Activated B cell treated with CpG ODN at 0.5 μM for 24 hours (primary cell): ENCODE measurements at regions not wholly inside any gene's neighbourhood (a gene's known extent, or its start where the extent isn't known, plus 50 kb on each side); places are given as distances from the start of the nearest gene placed in this dataset.

Source experiments
- ATAC-seq: fragments of 200-7000 bp; cut with Tn5 transposase; one replicate; pipeline ENCODE4 v1.10.0; 2021; ENCODE audit warnings: low read depth, mild to moderate bottlenecking, moderate library complexity
- CTCF ChIA-PET: fragments of 350-600 bp; sonication (Branson Sonifier 250); formaldehyde crosslinking; loops from one replicate; lab custom pipeline; 2021; ENCODE audit warnings: antibody characterized with exemption; lab: Charles Lee
- POLR2A ChIA-PET: fragments of 350-600 bp; sonication (Branson Sonifier 250); formaldehyde crosslinking; loops from one replicate; lab custom pipeline; 2021; ENCODE audit warnings: antibody characterized with exemption; lab: Charles Lee
- DNase-seq: peaks from one replicate; pipeline ENCODE4 v3.0.0; 2022
- H3K27ac Mint-ChIP-seq: one replicate; pipeline ENCODE4 v1.8.0; 2020; ENCODE audit warnings: mixed read lengths
- H3K27me3 Mint-ChIP-seq: one replicate; pipeline ENCODE4 v1.8.0; 2021; ENCODE audit warnings: mixed read lengths
- H3K36me3 Mint-ChIP-seq: one replicate; pipeline ENCODE4 v1.8.0; 2021; ENCODE audit warnings: low read depth, mixed read lengths
- H3K4me1 Mint-ChIP-seq: one replicate; pipeline ENCODE4 v1.8.0; 2021; ENCODE audit warnings: mixed read lengths
- H3K4me3 Mint-ChIP-seq: one replicate; pipeline ENCODE4 v1.8.0; 2020; ENCODE audit warnings: mild to moderate bottlenecking, mixed read lengths
- H3K9me3 Mint-ChIP-seq: one replicate; pipeline ENCODE4 v1.8.0; 2020; ENCODE audit warnings: mixed read lengths
- CTCF ChIP-seq: fragments of 200-600 bp; IDR thresholded peaks from one replicate; pipeline ENCODE4 v1.8.0; 2022; ENCODE audit warnings: antibody characterized with exemption, mild to moderate bottlenecking
- intact Hi-C: fragments of 100-400 bp; cut with micrococcal nuclease; formaldehyde crosslinking; loops from one replicate; pipeline ENCODE4 v1.15.1; 2024

- no peaks in the 10 kb centered on the region for H3K27me3 Mint-ChIP-seq
- ChIA-PET POLR2A (no interaction called here), CTCF (no interaction called here)
- DNase-seq (no peak), ATAC-seq (no peak)
- intact Hi-C loops: no loop called here
- H3K9me3 Mint-ChIP-seq: no peaks in the 10 kb centered on the region
- no peak overlapping the region for H3K4me3 Mint-ChIP-seq
- no peak for TF ChIP-seq CTCF
- H3K27ac Mint-ChIP-seq: no peak overlapping the region
- H3K4me1 Mint-ChIP-seq: no peaks in the 10 kb centered on the region
- H3K36me3 Mint-ChIP-seq: no peaks in the 10 kb centered on the region
These were observed 219.4 kb upstream of the CYRIA start for GRCh38 chr2:16885027-16885426.

DNA sequence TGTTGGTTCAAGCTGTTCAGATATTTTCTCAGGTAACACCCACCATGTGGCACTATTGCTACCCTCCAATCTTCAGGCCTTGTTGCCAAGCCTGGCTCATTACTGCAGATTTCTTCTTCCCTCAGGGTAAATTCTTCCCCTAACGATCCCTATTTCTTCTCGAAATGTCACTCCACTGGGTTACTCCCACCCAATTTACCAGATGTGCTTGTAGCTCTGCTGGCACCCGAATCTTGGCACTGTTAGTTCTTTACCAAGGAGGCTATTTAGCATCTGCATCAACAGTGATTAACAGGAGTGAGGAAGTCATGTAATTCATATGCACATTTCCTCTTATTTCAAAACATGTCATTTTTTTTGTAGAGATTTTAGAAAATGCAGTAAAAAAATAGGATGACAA, 217.1 kb upstream of the CYRIA start:
- Mint-ChIP-seq H3K4me1 (no peaks in the 10 kb centered on the region), H3K4me3 (no peak overlapping the region), H3K9me3 (no peaks in the 10 kb centered on the region), H3K27ac (no peak overlapping the region), H3K27me3 (no peaks in the 10 kb centered on the region), H3K36me3 (no peaks in the 10 kb centered on the region)
- ATAC-seq (no peak), DNase-seq (no peak)
- TF ChIP-seq CTCF: no peak
- intact Hi-C loops: loop anchor here (5.0 kb wide), 1 partner anchor 425 kb away; no protein-coding TSS in a partner anchor
- ChIA-PET POLR2A (no interaction called here), CTCF (no interaction called here)

DNA sequence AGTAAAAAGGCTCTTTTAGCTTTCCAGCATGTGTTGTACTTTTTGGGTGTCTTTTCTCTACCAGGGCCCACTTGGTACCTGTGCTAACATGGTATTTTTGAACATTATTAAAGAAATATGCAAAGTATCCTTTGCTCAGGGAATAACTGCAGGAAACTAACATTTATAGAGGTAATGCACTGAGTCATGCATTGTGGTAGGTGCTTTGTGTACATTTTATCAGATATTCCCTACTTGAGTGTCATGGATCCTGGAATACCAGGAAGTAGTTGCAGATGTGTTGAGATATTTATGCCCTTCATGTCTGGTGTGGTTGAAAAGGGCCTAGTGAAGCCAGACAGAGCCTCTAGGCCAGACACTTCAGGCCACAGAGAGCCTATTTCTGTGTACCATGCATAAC, 215.5 kb upstream of the CYRIA start:
- ATAC-seq: no peak
- CTCF ChIA-PET: no interaction called here
- Mint-ChIP-seq H3K36me3 (no peaks in the 10 kb centered on the region), H3K4me1 (no peaks in the 10 kb centered on the region), H3K27ac (no peak overlapping the region), H3K9me3 (no peaks in the 10 kb centered on the region), H3K27me3 (no peaks in the 10 kb centered on the region), H3K4me3 (no peak overlapping the region)
- TF ChIP-seq CTCF: no peak
- POLR2A ChIA-PET: no interaction called here
- DNase-seq: no peak
- intact Hi-C loops: loop anchor here (5.0 kb wide), 1 partner anchor 426 kb away; no protein-coding TSS in a partner anchor

DNA sequence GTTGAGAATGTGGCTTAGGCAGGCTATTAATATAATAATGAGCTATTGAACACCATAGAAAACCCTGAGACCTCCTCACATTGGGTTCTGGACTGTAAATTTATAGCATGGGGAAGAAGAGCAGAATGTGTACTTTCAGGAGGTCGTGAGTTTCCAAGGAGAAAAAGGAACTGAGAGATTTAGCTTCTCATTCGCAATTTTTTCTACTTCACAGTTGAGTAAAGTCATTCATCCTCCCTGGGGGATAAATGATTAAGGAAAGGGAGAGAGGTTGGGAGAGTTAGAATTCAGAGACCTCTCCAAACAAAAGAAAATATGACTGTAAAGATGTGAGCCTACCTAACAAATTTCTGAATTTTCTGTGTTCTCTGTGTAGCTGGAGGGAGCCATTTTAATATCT, 205.8 kb upstream of the CYRIA start:
- no peak for ATAC-seq
- H3K27me3 Mint-ChIP-seq: no peaks in the 10 kb centered on the region
- no peak for DNase-seq
- H3K4me3 Mint-ChIP-seq: no peak overlapping the region
- no peaks in the 10 kb centered on the region for H3K9me3 Mint-ChIP-seq
- CTCF ChIA-PET: no interaction called here
- peaks cover 7% of the 10 kb centered on the region for H3K4me1 Mint-ChIP-seq
- intact Hi-C loops: no loop called here
- POLR2A ChIA-PET: no interaction called here
- no peak for TF ChIP-seq CTCF
- H3K27ac Mint-ChIP-seq: no peak overlapping the region
- no peaks in the 10 kb centered on the region for H3K36me3 Mint-ChIP-seq

GRCh38 chr2:16870491-16871076, 204.9 kb upstream of the CYRIA start:
- H3K9me3 Mint-ChIP-seq: no peaks in the 10 kb centered on the region
- TF ChIP-seq CTCF: no peak
- no peak overlapping the region for H3K27ac Mint-ChIP-seq
- DNase-seq (no peak), ATAC-seq (no peak)
- intact Hi-C loops: no loop called here
- peaks cover 7% of the 10 kb centered on the region for H3K4me1 Mint-ChIP-seq
- no peaks in the 10 kb centered on the region for H3K36me3 Mint-ChIP-seq
- ChIA-PET POLR2A (no interaction called here), CTCF (no interaction called here)
- H3K4me3 Mint-ChIP-seq: no peak overlapping the region
- no peaks in the 10 kb centered on the region for H3K27me3 Mint-ChIP-seq
